ENCODE measurements at regions not wholly inside any gene's neighbourhood (a gene's known extent, or its start where the extent isn't known, plus 50 kb on each side); places are given as distances from the start of the nearest gene placed in this dataset.
A peak's percentile ranks its signal among the peaks of the same experiment; 100 is the strongest.
"Not testable (repeated sequence)": the region's sequence is repeated elsewhere in the genome, so short reads cannot be mapped to it uniquely, and the experiment has no call there.

DNA sequence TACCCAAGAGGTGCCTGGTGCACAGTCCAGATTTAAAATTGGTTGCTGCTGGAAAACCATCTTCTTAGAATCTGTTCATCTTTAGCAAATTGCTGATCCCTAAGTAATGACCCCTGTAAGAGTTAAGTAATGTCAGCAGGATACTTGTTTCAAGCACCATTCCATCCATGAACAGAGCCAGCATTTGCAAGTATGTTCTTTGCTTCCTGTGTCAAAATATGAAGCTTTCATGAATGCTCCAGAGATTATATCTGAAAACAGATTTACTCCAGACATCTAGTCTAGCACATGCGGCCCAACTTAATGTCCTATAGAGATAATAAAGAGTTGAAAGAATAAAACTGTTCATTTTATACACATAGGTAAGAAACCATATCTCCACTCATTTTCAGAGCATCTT, 98.7 kb upstream of the ZNF438 start:
- DNase-seq (ENCODE audit: low spot score in 2 of 2) = no peak
- peaks cover 11% of the 10 kb centered on the region for H3K4me1 ChIP-seq

DNA sequence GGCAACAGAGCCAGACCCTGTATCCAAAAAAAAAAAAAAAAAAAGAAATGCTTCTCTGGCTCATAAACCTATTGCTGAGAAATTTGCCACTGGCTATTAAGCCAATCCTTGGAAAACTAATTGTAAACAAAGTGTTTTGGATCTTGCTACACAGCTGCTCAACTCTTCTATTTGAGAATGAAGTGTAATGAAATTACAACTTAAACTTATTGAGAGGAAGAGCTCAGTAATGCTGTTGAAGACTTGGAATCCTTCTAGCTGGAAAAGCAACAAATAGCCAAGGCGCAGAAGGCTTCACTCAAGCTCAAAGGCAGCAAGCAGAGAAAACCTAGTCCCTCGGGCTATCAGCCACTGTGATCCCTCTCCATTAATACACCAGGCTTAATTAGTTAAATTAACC, 99.6 kb upstream of the ZNF438 start:
- H3K9me3 ChIP-seq = no peaks in the 10 kb centered on the region
- in situ Hi-C loops (cut with MboI; ENCODE audit: low sequenced_read_pairs) = no loop called here
- H3K4me3 ChIP-seq = no peak overlapping the region
- no peak for DNase-seq (ENCODE audit: low spot score in 2 of 2)
- H3K4me1 ChIP-seq = peaks cover 11% of the 10 kb centered on the region
- no peaks in the 10 kb centered on the region for H3K36me3 ChIP-seq (replicated peaks)
- no peaks in the 10 kb centered on the region for H3K27me3 ChIP-seq (ENCODE audit: low read depth)

More for the DNA sequence above, 98.7 kb upstream of the ZNF438 start:
- Histone ChIP-seq H3K27me3 (ENCODE audit: low read depth) (no peaks in the 10 kb centered on the region), H3K9me3 (no peaks in the 10 kb centered on the region), H3K36me3 (replicated peaks) (no peaks in the 10 kb centered on the region), H3K4me3 (no peak overlapping the region)
- in situ Hi-C loops (cut with MboI; ENCODE audit: low sequenced_read_pairs) = no loop called here

GRCh38 chr10:31132681-31133244, 101.1 kb upstream of the ZNF438 start:
- Histone ChIP-seq H3K36me3 (replicated peaks) (no peaks in the 10 kb centered on the region), H3K4me3 (no peak overlapping the region), H3K4me1 (peaks cover 11% of the 10 kb centered on the region), H3K27me3 (ENCODE audit: low read depth) (no peaks in the 10 kb centered on the region), H3K9me3 (no peaks in the 10 kb centered on the region)
- DNase-seq (ENCODE audit: low spot score in 2 of 2) = no peak
- in situ Hi-C loops (cut with MboI; ENCODE audit: low sequenced_read_pairs) = no loop called here

DNA sequence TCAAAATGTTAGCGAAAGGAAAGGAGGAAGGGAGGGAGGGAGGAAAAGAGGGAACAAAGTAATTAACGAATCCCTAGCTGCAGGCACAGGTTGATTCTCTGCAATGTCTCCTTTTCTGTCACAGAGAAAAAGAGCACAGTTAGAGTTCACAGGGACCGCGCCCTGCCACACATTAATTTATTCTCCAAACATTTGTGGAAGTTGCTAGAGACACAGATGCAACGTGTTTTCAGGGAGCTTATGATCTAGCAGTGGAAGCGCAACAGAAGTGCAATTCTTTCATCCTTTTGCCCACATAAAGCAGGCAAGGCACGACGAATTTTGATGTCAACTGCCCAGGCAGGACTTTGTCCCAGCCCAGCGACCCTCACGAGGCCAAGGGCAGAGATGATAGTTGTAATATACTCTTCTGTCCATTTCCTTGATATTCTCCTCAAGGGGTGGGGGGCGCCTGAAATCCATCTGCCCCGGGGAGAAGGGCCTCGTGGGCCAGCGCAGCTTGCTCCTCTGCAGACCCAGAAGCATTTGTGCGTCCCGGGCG, 101.7 kb upstream of the ZNF438 start:
- no peaks in the 10 kb centered on the region for H3K9me3 ChIP-seq
- H3K36me3 ChIP-seq (replicated peaks) = no peaks in the 10 kb centered on the region
- no peak for DNase-seq (ENCODE audit: low spot score in 2 of 2)
- H3K27me3 ChIP-seq (ENCODE audit: low read depth) = no peaks in the 10 kb centered on the region
- in situ Hi-C loops (cut with MboI; ENCODE audit: low sequenced_read_pairs) = no loop called here
- H3K4me1 ChIP-seq = peaks cover 11% of the 10 kb centered on the region
- H3K4me3 ChIP-seq = no peak overlapping the region

DNA sequence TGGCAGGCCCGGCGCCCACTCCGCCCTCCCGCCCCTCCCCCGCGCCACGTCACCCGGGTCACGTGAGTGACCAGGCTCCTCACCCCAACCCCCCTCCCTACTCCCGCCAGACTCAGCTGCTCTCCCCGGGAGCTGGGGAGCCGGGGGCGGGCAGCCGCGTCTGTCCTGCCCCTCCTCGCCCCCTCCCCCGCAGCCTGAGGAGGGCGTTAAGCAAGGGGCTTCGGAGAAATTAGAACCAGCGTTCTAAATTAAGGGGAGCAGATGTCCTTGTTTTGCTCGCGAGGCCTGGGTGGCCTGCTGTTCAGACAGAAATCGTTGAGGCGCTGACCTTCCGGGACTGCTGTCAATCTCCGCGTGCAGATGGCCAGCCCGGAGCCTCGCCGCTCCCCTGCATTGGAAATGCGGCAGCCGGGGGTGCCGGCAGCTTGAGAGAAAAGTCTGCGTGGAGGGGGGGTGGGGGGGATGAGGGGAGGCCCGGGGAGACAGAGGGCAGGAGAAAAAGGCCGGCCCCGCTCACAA, 102.2 kb upstream of the ZNF438 start:
- Histone ChIP-seq H3K27me3 (ENCODE audit: low read depth) (no peaks in the 10 kb centered on the region), H3K4me1 (peaks cover 13% of the 10 kb centered on the region), H3K36me3 (replicated peaks) (no peaks in the 10 kb centered on the region), H3K4me3 (peak overlapping the region; percentile 25), H3K9me3 (no peaks in the 10 kb centered on the region)
- DNase-seq (ENCODE audit: low spot score in 2 of 2) = peak; percentile 57 to 85
- in situ Hi-C loops (cut with MboI; ENCODE audit: low sequenced_read_pairs) = no loop called here

GRCh38 chr10:31134311-31134952, 102.8 kb upstream of the ZNF438 start:
- in situ Hi-C loops (cut with MboI; ENCODE audit: low sequenced_read_pairs) = no loop called here
- no peaks in the 10 kb centered on the region for H3K27me3 ChIP-seq (ENCODE audit: low read depth)

DNA sequence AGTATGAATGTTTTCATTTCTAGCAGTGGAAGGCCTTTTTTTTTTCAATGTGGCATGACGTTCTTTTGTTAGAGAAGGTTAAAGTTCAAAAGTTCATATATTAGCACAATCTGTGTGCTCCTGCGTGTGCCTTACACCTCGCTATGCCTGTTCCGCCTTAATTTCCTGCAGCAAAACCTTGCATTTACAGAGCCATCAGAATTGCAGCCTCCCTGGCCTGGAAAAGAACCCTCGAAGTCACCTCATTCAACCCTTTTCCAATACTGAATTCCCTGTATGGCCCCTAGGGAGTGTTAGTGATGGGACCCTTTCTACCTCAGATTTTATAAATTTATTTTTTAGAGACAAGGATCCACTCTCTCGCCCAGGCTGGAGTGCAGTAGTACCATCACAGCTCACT, 103.5 kb upstream of the ZNF438 start:
- no peak for DNase-seq (ENCODE audit: low spot score in 2 of 2)
- H3K4me3 ChIP-seq = no peak overlapping the region
- no peaks in the 10 kb centered on the region for H3K27me3 ChIP-seq (ENCODE audit: low read depth)
- in situ Hi-C loops (cut with MboI; ENCODE audit: low sequenced_read_pairs) = no loop called here
- H3K9me3 ChIP-seq = no peaks in the 10 kb centered on the region
- H3K36me3 ChIP-seq (replicated peaks) = no peaks in the 10 kb centered on the region
- H3K4me1 ChIP-seq = peaks cover 13% of the 10 kb centered on the region

More at GRCh38 chr10:31134311-31134952, 102.8 kb upstream of the ZNF438 start:
- peak; percentile 68 to 79 for DNase-seq (ENCODE audit: low spot score in 2 of 2)
- Histone ChIP-seq H3K4me1 (peaks cover 13% of the 10 kb centered on the region), H3K36me3 (replicated peaks) (no peaks in the 10 kb centered on the region), H3K4me3 (peak overlapping the region; percentile 25), H3K9me3 (no peaks in the 10 kb centered on the region)

DNA sequence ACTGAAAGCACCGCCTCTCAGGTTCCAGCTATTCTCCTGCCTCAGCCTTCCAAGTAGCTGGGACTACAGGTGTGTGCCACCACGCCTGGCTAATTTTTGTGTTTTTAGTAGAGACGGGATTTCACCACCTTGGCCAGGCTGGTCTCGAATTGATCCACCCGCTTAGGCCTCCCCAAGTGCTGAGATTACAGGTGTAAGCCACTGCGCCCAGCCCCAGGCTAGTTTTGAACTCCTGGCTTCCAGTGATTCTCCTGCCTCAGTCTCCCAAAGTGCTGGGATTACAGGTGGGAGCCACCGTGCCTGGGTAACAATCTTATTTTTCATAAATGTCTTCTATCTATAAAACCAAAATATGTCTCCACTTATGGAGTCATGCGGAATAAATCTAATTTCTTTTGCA, 104.1 kb upstream of the ZNF438 start:
- H3K4me1 ChIP-seq = peaks cover 13% of the 10 kb centered on the region
- H3K9me3 ChIP-seq; H3K4me3 ChIP-seq; H3K36me3 ChIP-seq (replicated peaks); DNase-seq (ENCODE audit: low spot score in 2 of 2); in situ Hi-C loops (cut with MboI; ENCODE audit: low sequenced_read_pairs); H3K27me3 ChIP-seq (ENCODE audit: low read depth): not testable (repeated sequence)

- Histone ChIP-seq H3K4me1 (peaks cover 13% of the 10 kb centered on the region), H3K27me3 (ENCODE audit: low read depth) (no peaks in the 10 kb centered on the region), H3K9me3 (no peaks in the 10 kb centered on the region), H3K36me3 (replicated peaks) (no peaks in the 10 kb centered on the region), H3K4me3 (no peak overlapping the region)
- in situ Hi-C loops (cut with MboI; ENCODE audit: low sequenced_read_pairs) = no loop called here
- no peak for DNase-seq (ENCODE audit: low spot score in 2 of 2)
These were observed 104.7 kb upstream of the ZNF438 start for GRCh38 chr10:31136386-31136785.

- in situ Hi-C loops (cut with MboI; ENCODE audit: low sequenced_read_pairs) = no loop called here
- Histone ChIP-seq H3K27me3 (ENCODE audit: low read depth) (no peaks in the 10 kb centered on the region), H3K4me3 (no peak overlapping the region), H3K36me3 (replicated peaks) (no peaks in the 10 kb centered on the region), H3K4me1 (peaks cover 13% of the 10 kb centered on the region), H3K9me3 (no peaks in the 10 kb centered on the region)
- DNase-seq (ENCODE audit: low spot score in 2 of 2) = no peak
These were observed 105.5 kb upstream of the ZNF438 start for GRCh38 chr10:31136930-31137885.

DNA sequence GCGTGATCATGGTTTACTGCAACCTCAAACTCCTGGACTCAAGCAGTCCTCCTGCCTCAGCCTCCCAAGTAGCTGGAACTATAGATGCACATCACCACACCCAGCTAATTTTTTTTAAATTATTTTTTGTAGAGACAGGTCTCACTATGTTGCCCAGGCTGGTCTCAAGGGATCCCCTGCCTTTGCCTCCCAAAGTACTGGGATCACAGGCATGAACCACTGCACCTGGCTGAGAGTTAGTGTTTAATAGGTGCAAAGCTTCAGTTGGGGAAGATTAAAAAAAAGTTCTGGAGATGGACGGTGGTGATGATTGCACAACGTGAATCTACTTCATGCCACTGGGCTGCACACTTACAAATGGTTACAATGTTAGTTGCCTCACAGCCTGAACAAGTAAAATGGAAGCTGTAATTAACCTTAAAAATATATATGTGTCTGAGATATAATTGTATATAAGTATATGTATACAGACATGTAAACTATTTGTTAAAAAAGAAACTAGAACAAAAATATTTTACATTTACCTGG, 106.4 kb upstream of the ZNF438 start:
- Histone ChIP-seq H3K27me3 (ENCODE audit: low read depth) (no peaks in the 10 kb centered on the region), H3K4me3 (no peak overlapping the region), H3K9me3 (no peaks in the 10 kb centered on the region), H3K4me1 (peaks cover 13% of the 10 kb centered on the region), H3K36me3 (replicated peaks) (no peaks in the 10 kb centered on the region)
- in situ Hi-C loops (cut with MboI; ENCODE audit: low sequenced_read_pairs) = no loop called here
- no peak for DNase-seq (ENCODE audit: low spot score in 2 of 2)

DNA sequence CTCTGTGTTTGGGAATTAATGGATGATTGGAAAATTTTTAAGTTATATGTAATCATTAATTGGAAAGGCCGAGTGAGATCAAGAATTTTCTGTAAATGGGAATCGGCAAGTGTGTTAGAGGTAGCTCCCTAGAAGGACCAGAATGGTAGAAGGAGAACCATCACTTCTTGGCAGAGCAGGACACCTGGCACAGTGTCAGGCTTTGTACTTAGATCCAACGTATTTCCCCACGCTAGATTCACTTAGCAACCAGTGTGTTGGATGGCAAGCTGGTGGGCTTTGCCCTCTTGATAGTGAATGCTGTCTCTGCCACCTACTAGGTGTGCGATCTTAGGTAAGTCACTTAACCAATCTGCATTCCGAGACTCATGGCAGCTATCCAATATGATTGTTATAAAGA, 107.8 kb upstream of the ZNF438 start:
- Histone ChIP-seq H3K9me3 (no peaks in the 10 kb centered on the region), H3K4me3 (no peak overlapping the region), H3K36me3 (replicated peaks) (no peaks in the 10 kb centered on the region), H3K27me3 (ENCODE audit: low read depth) (no peaks in the 10 kb centered on the region), H3K4me1 (peaks cover 6% of the 10 kb centered on the region)
- in situ Hi-C loops (cut with MboI; ENCODE audit: low sequenced_read_pairs) = no loop called here
- DNase-seq (ENCODE audit: low spot score in 2 of 2) = no peak

DNA sequence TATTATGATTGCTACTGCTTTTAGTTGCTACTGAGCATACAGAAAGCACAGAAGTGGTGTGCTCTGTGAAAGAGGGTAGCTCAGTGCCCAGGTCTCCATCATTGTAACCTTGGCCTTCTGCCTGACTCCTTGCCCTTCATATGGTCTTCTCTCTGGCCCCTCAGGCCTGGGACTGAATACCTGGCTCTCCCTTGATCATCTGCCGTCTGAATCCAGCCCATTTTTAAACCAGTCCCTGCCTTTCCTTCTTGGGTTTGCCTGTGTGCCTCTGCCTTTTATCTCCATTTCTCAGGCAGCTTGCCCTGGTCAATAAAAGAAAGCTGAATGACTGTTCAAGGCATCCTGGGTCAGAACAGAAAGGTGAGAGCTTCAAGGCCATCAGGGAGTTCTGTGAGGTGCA, 109.1 kb upstream of the ZNF438 start:
- Histone ChIP-seq H3K4me1 (peaks cover 2% of the 10 kb centered on the region; the same call in 1 of the 2 replicates), H3K4me3 (no peak overlapping the region), H3K27me3 (ENCODE audit: low read depth) (no peaks in the 10 kb centered on the region), H3K36me3 (replicated peaks) (no peaks in the 10 kb centered on the region), H3K9me3 (no peaks in the 10 kb centered on the region)
- in situ Hi-C loops (cut with MboI; ENCODE audit: low sequenced_read_pairs) = no loop called here
- DNase-seq (ENCODE audit: low spot score in 2 of 2) = no peak

Data from HAP-1 (cell line).